Fibroblast of lung (primary cell): ENCODE measurements at regions not wholly inside any gene's neighbourhood (a gene's known extent, or its start where the extent isn't known, plus 50 kb on each side); places are given as distances from the start of the nearest gene placed in this dataset.

Source experiments
- CTCF ChIP-seq, 2 donors: IDR thresholded peaks in 1 of 2; conservative IDR thresholded peaks in 1 of 2; 1 replicate in 1 of 2; 2 replicates in 1 of 2; pipeline ENCODE4 v1.5.1; 2011 to 2012; ENCODE audit warnings: low read length in 2 of 2, control low read depth in 1 of 2, inconsistent platforms in 1 of 2, low read depth in 1 of 2, mild to moderate bottlenecking in 1 of 2
- EZH2 ChIP-seq: IDR thresholded peaks from 2 replicates; pipeline ENCODE4 v1.5.1; 2012; ENCODE audit warnings: low read length, control low read depth, mild to moderate bottlenecking; ENCODE audit errors: missing control alignments

DNA sequence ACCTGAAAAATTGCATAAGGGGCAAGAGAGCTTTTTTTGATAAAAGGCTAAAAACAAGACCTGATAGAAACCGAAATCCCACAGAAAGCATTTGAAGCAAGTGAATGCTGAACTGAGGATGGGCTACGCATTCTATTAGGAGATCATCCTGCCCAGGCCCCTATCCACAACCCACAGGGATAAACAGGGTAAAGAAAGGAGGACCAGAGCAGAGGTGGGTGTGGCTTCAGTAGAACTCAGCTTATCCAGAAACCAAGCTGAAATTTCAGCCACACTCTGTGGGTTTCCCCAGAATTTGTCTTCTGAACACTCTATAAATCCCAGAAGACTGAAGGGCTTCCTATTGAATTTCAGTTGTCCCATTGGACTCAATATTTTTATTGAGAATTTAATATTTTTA is 195.1 kb downstream of the ETS1 start:
- TF ChIP-seq CTCF (conservative IDR thresholded peaks at IDR 0.05 in 1 of 2, IDR thresholded peaks at IDR 0.05 in 1 of 2; ENCODE audit: low read depth in 1 of 2, low read length in 2 of 2) (no peak), EZH2 (no peak)
